HEK293T (cell line): ENCODE measurements at regions not wholly inside any gene's neighbourhood (a gene's known extent, or its start where the extent isn't known, plus 50 kb on each side); places are given as distances from the start of the nearest gene placed in this dataset.
"Not testable (repeated sequence)": the region's sequence is repeated elsewhere in the genome, so short reads cannot be mapped to it uniquely, and the experiment has no call there.

ENCODE experiments used
- FOXA1 ChIP-seq: fragments of 450-650 bp; IDR thresholded peaks from 2 replicates; pipeline ENCODE4 v1.6.1; 2016; ENCODE audit warnings: mild to moderate bottlenecking
- FOXM1 ChIP-seq: fragments of 450-650 bp; IDR thresholded peaks from 2 replicates; pipeline ENCODE4 v1.6.1; 2017; ENCODE audit warnings: mild to moderate bottlenecking, borderline replicate concordance
- HDGF ChIP-seq: fragments of 450-650 bp; IDR thresholded peaks from 2 replicates; pipeline ENCODE4 v1.6.1; 2017; ENCODE audit warnings: antibody characterized with exemption, borderline replicate concordance

GRCh38 chr13:104605435-104605834 is 1539.2 kb upstream of the SLC10A2 start:
- TF ChIP-seq HDGF, FOXA1, FOXM1: not testable (repeated sequence)
